NCI-H460 (cell line): ENCODE measurements at regions not wholly inside any gene's neighbourhood (a gene's known extent, or its start where the extent isn't known, plus 50 kb on each side); places are given as distances from the start of the nearest gene placed in this dataset.

Experiments used
- DNase-seq: peaks from one replicate; pipeline ENCODE4 v3.0.0-alpha.2; 2016; ENCODE audit warnings: low read depth; ENCODE audit errors: extremely low read depth

GRCh38 chr14:46306267-46306666 lies 345.3 kb downstream of the RPL10L start:
- no peak for DNase-seq

GRCh38 chr14:46300765-46301164 lies 350.8 kb downstream of the RPL10L start:
- DNase-seq: no peak

- DNase-seq: no peak
Observed at GRCh38 chr14:46290706-46291105, 360.9 kb downstream of the RPL10L start.

GRCh38 chr14:46279776-46280175 lies 371.8 kb downstream of the RPL10L start:
- DNase-seq: no peak

GRCh38 chr14:46279327-46279726 lies 372.3 kb downstream of the RPL10L start:
- no peak for DNase-seq

- DNase-seq: no peak
Observed at GRCh38 chr14:46259536-46259935, 392.0 kb downstream of the RPL10L start.

GRCh38 chr14:46256381-46256780 lies 395.2 kb downstream of the RPL10L start:
- DNase-seq: no peak

GRCh38 chr14:46250113-46250703 lies 401.4 kb downstream of the RPL10L start:
- DNase-seq: peak; percentile 0

GRCh38 chr14:46248001-46248630 lies 403.5 kb downstream of the RPL10L start:
- DNase-seq: no peak

- no peak for DNase-seq
Observed at GRCh38 chr14:46245276-46245675, 406.3 kb downstream of the RPL10L start.

- DNase-seq: no peak
Observed at GRCh38 chr14:46233786-46234185, 417.8 kb downstream of the RPL10L start.

GRCh38 chr14:46230540-46230939 lies 421.0 kb downstream of the RPL10L start:
- DNase-seq: no peak

GRCh38 chr14:46215801-46216200 lies 435.8 kb downstream of the RPL10L start:
- no peak for DNase-seq

- no peak for DNase-seq
Observed at GRCh38 chr14:46198676-46199075, 452.9 kb downstream of the RPL10L start.

GRCh38 chr14:46197856-46198255 lies 453.7 kb downstream of the RPL10L start:
- DNase-seq: no peak
